CD4-positive, alpha-beta T cell treated with Interleukin-15 for 4 hours (primary cell): ENCODE measurements at regions not wholly inside any gene's neighbourhood (a gene's known extent, or its start where the extent isn't known, plus 50 kb on each side); places are given as distances from the start of the nearest gene placed in this dataset.

Experiments
- DNase-seq: peaks from one replicate; pipeline ENCODE4 v3.0.0-alpha.2; 2020; ENCODE audit warnings: low spot score

DNA sequence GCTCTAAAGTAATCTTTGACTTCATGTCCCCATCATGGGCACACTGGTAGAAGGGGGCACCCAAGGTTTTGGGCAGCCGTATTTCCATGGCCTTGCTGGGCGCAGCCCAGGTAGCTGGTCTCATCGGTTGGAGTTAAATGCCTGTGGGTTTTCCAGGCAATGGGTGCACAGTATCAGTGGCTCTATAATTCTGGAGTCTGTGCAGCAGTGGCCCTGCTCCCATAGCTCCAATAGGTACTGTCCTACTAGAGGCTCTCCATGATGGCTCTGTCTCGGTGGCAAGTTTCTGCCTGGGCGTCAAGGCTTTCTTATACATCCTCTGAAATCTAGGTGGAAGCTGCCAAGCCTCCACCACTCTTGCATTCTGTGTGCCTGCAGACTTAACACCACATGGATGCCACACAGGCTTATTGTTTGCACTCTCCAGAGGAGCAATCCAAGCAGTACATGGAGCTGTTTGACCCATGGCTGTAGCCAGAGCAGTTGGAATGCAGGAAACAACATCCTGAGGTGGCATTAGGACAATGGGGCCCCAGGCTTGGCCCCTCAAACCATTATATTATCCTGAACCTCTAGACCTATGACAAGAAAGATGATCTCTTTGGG is 60.5 kb upstream of the UGT8 start:
- no peak for DNase-seq

DNA sequence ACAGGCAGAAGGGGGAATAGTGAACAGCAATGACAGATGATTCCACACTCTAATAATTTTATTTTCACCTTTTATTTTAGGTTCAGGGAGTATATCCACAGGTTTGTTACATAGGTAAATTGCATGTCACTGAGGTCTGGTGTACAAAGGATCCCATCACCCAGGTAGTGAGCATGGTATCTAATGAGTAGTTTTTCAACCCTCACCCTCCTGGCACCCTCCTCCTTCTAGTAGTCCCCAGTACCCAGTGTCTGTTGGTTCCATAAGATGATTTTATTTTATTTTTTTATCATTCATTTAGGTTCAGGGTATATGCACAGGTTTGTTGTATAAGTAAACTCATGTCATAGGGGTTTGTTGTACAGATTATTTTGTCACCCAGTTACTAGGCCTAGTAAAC is 58.6 kb upstream of the UGT8 start:
- DNase-seq: no peak

DNA sequence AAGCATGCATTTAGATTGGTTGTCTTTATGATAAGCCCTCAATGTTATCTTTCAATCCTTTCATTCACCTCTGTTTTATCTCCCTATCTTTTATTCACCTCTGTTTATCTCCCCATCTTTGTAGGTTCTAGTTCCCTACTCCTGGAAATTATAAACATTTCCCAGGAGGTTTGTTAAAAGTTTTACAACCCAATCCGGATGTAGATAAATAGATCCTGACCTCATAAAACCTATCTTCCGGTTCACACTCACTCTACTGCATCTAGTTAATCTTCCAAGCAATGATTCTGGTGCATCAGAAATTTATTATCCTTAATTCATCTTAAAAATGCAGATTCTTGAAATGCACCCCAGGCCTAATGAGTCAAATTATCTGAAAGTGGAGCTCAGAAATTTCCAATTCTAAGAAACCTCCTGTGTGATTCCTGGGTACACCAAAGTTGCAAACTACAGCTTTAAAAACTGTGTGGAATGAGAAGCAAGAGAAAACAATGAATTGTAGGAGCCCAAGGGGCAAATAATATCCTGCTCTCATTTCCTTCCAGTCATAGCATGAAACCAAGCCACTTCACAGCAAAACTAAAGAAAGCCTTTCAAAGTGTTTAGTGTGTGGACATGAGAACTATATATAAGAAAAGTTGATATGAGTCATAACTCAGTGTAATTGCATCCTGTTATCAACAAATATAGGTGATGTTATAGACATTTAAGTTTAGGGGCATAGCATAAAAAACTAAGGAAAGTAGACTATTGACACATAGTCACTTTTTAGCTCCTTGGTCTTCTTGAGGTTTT is 51.1 kb upstream of the UGT8 start:
- DNase-seq: no peak
